GM21717 (cell line): ENCODE measurements at regions not wholly inside any gene's neighbourhood (a gene's known extent, or its start where the extent isn't known, plus 50 kb on each side); places are given as distances from the start of the nearest gene placed in this dataset.
A peak's percentile ranks its signal among the peaks of the same experiment; 100 is the strongest.

ENCODE experiments used
- ATAC-seq: cut with Tn5 transposase; IDR thresholded peaks from one replicate; pipeline ENCODE4 v1.9.1; 2021; ENCODE audit warnings: mild to moderate bottlenecking, moderate library complexity; ENCODE audit not compliant: unreplicated experiment

DNA sequence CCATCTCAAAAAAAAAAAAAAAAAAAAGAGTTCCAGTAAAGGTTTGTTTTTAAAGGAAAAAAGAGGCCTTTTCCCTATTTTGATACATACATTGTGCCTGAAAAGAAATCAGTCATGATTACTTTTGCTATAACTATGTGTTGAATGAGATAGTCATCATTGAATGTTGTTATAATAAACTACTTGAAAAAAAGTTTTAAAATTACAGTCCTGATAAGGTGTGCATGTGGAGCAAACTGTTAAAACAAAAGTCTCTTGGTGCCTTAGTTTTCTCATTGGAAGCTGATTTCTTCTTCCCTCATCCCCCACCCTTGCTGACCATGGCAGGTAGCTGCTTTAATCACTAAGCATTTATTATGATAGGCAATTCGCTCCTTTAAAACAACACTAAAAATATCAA lies 172.3 kb upstream of the TBCA start:
- no peak for ATAC-seq

DNA sequence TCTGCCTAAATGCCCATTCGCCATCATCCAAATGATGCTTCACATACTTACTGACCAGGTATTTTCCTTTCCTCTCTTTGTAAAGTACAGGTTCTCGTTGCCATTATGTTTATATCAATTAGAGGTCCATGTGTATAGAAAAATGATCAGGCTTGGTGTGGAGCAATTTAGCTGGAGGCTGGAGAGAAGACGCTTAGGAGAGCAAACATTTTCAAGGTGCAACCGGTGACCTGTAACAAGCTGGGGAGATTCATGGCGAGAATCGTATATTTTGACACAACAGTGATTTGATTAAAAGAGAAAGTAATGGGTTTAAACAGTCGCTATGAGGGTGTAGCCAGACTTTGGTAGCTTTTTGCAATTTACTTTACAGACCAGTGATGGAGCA lies 170.9 kb upstream of the TBCA start:
- ATAC-seq, result no peak

DNA sequence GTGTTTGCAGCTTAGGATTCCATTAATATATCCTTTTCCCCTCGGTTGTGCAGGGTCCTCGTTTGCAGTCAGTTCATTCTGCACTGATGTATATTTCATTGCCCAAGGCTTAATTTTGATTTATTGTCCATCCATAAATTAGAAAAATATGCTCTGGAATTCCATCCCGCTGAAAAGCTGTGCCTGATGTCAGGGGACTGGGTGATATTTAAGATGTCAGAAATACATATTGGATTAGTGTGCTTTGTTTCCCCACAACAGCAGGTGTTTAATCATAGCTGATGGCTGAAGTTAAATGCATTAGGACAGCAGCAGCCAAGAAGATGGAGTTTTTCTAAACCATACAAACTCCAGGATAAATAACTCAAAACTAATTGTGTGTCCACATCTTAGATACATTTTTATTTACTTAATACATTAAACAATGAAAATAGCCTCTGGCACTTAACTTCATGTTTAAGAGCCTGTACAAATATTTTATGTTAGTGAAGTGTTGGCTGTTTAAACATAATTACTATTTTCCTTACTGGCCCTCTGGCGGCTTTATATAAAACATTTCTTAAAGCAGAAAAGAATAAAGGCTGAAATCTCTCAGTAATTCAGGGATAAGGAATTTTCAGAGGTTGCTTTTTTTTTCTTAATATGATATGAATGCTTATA lies 170.4 kb upstream of the TBCA start:
- no peak for ATAC-seq

DNA sequence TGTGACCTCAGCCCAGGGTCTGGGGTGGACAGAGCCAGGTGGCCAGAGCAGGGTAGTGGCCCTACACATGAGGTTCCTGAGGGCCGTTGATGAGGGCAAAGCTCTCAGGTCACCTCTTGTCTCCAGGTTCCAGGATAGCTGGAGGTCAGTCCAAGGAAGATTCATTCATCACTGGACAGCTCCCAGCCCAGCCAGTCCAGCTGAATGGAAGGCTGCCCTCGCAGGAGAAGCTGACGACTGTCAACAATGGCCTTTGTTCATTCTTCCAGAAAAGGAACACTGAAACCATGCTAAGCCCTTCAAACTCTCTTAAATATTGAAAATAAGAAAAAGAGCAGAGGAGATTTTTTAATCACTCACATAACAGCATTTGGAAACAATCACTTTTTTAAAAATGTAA lies 169.7 kb upstream of the TBCA start:
- no peak for ATAC-seq

DNA sequence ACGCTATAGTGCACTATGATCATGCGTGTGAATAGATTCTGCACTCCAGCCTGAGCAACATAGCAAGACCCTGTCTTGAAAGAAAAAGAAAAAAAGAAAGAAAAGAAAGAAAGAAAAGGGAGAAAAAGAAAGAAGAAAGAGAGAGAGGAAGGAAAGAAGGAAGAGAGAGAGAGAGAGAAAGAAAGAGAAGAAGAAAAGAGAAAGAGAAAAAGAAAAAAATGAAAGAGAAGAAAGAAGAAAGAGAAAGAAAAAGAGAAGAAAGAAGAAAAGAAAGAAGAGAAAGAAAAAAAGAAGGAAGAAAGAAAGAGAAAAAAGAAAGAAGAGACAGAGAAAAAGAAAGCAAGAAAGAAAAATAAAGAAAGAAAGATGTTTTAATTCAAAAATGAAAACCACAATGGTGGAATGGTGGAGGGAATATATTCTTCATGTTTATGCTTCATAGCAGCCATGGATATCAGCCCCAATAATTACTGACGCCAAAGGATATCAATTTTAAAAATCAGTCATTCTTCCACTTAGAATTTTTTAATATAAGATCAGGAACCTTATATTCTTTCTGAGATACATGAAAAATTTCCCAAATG lies 168.7 kb upstream of the TBCA start:
- ATAC-seq, result no peak

DNA sequence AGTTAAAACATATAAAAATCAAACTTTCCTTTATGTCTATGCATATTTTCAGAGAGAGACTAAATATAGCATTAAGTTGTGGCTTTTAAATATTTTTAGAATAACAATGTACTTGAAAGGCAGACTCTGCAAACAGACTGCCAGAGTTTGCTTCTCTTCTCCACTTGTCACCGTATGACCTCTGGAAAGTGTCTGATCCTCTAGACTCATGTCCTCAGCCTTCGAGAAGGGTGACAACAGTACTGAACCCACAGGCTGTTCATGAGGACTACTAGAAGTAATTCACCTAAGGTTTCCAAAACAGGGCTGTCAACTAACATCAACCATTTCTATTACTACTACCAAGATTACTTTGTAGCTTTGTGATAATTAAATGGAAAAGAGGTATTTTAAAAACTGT lies 167.7 kb upstream of the TBCA start:
- ATAC-seq, result no peak

DNA sequence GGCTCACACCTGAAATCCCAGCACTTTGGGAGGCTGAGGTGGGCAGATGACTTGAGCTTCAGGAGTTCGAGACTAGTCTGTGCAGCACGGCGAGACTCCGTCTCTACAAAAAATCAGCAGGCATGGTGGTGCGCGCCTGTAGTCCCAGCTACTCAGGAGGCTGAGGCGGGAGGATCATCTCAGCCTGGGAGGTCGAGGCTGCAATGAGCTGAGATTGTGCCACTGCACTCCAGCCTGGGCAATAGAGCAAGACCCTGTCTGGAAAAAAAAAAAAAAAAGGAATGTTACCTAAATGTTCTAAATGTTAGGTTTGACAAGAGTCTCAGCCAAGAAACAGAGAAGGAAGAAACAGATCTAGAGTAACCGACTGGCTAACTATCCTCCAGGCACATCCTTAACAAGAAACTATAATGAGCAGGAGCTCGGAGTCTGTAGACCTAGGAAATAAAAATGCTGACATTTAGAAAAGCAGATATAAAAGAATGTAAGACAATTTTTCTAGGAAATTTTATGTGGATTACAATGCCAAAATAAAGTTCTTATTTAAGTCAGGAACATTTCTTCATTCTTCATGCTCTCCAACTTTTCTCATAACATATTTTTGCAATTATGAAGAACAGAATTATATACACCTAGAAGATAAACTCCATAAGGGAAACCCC lies 166.6 kb upstream of the TBCA start:
- no peak for ATAC-seq

DNA sequence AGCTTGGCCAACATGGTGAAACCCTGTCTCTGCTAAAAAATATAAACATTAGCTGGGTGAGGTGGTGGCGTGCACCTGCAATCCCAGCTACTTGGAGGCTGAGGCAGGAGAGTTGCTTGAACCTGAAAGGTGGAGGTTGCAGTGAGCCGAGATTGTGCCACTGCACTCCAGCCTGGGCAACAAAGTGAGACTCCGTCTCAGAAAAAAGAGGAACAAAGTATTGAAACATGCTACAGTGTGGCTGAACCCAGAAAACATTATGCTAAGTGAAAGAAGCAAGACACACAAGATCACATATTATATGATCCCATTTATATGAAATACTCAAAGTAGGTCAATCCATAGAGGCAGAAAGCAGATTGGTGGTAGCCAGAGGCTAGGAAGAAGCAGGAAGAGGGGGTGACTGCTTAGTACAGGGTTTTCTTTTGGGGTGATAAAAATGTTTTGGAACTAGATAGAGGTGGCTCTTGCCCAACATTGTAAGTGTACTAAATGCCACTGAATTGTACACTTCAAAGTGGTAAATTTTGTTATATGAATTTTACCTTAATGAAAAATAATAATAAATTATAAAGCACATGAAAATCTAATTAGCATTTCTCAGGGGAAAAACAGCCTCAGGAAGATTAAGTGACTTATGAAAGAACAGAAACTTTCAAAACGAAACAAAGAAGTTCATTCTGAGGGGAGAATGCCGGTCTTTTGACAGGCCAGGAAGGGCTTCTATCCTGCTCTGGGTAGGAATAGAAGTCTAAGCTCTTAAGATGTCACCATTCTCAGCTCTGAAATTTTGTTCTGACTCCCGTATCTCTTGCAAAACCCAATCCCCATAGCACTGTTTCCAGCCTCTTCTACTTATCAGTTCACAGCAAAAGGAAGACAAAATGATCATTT lies 161.1 kb upstream of the TBCA start:
- peak; percentile 86 for ATAC-seq

DNA sequence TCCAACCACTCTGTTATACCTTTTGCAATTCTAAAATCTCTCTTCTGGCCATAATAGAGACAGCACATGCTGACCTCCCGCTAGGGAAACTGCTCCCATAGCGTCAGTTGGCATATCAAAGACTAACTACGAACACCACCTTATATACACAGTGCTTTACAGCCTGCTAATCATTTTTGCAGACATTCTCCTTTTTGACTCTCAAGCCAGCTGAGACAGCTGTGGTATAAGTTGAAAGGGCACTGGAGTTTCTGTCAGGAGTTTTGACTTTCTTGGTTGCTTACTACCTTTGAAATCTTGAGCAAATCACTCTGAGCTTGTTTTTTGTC lies 160.2 kb upstream of the TBCA start:
- peak; percentile 29 for ATAC-seq

DNA sequence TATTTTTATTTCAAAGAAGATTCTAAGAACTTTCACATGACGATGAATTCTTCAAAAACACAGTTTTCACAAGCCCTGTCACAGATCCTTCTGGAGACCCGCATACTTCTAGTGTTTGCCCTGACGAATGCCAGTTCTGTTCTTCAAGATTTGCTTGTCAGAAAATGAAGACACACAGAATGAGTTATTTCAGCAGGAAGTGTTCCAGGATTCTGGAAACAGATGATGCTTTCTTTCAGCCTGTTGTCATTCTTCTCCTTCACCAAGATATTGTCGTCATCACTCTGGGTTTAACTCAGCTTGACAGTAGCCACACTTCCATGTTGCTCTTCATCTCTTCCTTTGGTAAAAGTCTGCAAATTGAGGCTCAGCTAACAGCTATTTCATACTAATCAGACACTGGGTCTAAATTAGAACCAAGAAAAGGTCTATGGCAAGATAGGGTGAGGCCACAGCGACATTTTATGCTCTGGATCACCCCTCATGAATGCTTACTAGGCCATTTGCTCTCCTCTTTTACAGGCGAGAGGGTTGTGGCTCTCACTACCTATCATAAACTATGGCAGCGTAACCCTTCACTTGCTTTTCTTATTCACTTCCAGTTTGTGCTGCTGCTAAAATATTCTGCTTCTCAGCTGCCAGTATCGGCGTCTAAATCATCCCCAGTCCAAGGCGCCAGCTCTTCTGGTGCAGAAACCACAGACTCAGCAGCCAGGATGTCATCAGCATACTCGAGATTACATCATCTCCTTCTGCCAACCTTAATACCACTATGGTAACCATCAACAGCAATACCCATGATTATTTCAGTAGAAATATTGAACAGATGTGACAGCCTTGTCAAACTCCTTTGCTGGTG lies 159.6 kb upstream of the TBCA start:
- peak; percentile 60 for ATAC-seq

DNA sequence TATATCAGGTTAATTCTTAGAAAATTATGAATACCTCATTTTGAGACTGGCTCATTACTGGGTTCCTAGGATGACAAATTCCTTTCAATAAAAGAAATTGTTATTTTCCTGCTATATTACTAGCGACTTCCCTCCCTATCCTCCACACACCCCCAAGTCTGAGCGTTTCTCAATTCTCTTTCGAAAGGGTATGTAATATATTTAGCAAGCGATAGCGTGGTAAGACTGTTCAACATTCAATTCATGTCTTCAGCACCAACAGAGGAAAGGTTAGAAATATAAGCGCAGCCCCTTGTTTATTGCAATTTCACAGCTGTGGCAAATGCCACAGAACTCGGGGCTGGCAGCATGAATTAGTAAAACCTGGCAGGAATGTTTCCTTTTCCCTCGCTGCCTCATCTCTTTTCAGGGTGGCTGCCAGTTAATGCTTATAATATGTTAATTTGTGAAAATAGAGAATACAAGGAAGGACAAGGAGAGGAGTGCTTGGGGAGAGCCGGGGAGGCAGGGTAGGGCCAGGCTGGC lies 152.7 kb upstream of the TBCA start:
- no peak for ATAC-seq

DNA sequence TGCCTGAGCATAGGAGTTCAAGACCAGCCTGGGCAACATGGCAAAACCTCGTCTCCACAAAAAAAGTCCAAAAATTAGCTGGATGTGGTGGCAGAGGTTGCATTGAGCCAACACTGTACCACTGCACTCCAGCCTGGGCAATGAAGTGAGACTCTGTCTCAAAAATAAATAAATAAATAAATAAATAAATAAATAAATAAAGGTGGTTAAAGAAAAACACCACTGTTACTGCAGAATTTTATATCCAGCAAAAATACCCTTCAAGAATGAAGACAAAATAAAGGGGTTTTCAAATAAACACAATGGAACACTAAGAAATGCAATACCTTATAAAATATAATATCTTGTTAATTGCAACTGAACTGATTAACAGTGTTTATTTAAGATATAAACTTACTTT lies 150.2 kb upstream of the TBCA start:
- no peak for ATAC-seq

DNA sequence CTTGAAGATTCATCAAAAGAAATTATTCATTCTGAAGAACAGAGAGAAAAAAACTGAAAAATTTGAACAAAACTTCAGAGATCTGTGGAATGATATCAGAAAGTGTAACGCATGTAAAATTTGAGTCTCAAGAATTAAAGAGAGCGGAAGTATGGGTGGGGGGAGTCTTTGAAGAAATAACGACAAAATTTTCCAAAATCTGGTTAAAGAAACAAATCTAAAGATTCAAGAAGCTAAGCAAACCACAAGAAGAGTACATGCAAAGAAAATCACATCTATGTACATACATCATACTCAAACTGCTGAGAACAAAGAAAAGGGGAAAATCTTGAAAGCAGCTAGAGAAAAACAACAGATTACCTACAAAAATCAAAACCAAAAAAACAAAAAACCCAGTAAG lies 149.4 kb upstream of the TBCA start:
- ATAC-seq, result no peak

DNA sequence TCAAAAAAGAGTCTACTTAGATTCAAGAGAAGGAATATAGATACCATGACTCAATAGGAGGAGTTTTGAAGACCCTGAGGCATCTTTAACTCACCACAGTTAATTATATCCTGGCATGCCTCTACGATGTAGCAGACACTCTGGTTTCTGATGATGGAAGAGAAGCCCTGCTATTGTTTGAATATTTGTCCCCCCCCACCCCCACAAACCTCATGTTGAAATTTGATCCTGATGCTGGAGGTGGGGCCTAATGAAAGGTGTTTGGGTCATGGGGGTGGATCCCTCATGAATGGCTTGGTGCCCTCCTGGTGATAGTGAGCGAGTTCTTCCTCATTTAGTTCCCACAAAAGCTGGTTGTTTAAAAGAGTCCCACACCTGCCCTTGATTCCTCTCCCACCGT lies 147.9 kb upstream of the TBCA start:
- ATAC-seq, result no peak

DNA sequence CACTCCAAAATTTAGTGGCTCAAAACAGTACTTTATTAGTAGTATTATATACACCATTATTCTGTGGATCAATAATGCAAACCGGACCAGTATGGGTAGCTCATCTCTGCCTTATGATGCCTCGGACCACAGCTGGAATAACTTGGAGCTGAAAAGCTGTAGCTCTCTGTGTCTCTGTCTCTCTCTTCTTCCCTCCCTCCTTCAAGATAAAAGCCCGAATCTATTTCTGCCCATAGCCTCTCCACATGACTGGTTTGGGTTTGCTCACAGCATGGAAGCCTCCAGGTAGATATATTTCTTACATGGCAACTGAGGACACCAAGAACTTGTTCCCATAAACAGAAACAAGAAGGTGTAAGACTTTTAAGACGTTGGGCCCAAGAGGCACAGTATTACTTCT lies 147.5 kb upstream of the TBCA start:
- no peak for ATAC-seq

DNA sequence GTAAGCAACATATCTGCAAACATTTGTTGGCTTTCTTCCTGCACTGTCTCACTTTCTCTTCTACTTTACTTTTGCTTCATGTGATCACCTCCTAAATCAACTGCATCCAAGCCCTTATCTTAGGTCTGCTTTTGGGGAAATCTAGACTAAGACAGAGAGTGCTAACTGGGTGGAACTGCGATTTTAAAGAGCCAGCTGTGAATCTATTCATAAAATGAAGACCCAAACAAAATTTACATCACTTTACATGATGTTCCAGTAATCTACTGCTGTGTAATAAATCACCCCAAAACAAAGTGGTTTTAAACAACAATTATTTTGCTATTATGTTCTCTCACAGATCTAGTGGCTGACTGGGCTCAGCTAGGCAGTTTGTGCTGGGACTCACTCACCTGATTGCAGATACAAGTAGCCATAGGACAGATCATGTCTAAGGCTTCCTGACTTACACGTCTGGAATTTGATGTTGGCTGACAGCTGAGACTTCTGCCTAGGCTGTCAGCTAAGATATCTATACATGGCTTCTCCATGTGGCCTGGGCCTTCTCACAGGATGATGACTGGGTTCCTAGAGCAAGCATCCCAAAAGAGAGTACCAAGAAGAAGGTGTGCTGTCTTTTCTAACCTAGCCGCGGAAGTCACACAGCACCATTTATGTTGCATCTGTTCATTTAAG lies 145.1 kb upstream of the TBCA start:
- ATAC-seq, result no peak

DNA sequence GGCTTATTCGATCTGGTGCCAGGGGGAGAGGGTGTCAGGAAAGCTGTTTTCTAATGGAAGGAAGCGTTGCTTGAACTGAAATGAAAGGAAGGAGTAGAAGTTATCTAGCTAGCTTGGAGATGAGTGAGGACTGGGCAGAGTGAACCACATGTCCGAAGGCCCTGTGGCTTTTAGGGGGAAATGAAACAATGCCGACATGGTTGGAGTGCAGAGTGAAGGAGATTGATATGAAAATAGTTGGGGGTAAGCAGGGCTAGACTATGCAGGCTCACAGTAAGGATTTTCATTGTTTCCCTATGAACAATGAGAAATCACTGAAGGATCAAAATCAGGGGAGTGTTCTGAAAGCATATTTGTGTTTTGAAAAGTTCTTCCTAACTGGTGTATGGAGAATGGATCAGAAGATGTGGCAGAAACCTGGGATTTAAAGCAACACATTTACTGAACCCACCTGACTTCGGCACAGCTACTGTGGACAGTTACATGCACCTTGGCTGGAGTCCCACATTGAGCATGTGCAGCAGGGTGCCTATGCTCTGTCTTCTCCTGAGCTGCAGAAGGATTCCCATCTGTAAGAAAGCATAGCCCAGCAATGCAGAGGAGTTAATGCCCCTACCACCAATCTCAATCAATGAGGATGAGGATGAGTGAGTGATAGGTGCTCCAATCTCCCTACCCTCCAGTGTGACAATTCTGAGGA lies 144.4 kb upstream of the TBCA start:
- no peak for ATAC-seq

DNA sequence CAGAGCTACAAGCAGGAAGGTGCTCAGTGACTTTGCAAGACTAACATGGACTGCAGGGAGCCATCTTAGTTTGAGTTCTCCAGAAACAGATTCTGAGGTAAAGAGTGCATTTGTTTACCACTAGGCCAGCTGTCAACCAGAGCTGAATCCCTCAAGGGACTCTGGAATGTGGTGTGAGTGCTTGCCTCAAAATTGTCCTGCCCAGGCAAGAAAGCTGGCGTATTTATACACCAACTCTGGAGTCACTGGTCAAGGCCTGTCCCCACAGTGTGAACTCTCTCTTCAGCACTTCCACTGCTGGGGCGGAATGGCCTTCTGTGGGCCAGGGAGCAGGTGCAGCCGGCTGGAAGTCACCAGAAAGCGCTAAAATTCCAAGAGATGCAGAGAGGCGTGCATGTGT lies 139.2 kb upstream of the TBCA start:
- no peak for ATAC-seq

DNA sequence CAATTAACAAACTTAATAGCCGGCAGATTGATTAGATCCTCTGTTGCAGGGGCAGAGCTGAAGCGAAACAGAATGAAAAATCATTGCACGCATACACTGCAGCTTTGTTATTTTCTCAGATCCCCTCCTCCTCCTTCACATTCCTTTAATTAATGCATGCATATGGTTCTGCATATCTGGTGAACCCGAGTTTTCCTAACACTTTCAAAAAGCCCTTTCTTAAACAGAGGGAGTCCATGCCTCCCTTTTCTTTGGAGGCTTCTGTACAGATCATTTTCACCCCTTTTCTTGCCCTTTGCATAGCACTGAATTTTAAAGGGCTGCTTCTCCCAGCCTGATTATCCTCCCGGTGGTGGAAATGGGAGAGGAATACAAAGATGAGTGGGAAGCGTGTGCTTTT lies 136.6 kb upstream of the TBCA start:
- ATAC-seq, result no peak
